Ovary (tissue), 7 donors: ENCODE measurements at regions not wholly inside any gene's neighbourhood (a gene's known extent, or its start where the extent isn't known, plus 50 kb on each side); places are given as distances from the start of the nearest gene placed in this dataset.
"Not testable (repeated sequence)": the region's sequence is repeated elsewhere in the genome, so short reads cannot be mapped to it uniquely, and the experiment has no call there.

Experiments
- DNase-seq, 5 donors: peaks; one replicate each; pipeline ENCODE4 v3.0.0-alpha.2; 2019 to 2020
- H3K27ac ChIP-seq, 2 donors: fragments of 200-600 bp; one replicate each; pipeline versions ENCODE4 v1.5.1 to v1.8.0; 2019 to 2022
- H3K27me3 ChIP-seq: fragments of 200-600 bp; one replicate; pipeline ENCODE4 v1.8.0; 2022
- H3K36me3 ChIP-seq: fragments of 200-600 bp; sonication (generic); one replicate; pipeline ENCODE4 v1.5.1; 2019
- H3K4me1 ChIP-seq: one replicate; pipeline ENCODE4 v1.8.1; 2013; ENCODE audit warnings: mild to moderate bottlenecking, moderate library complexity; ENCODE audit not compliant: insufficient read depth
- H3K4me3 ChIP-seq: fragments of 200-600 bp; sonication (generic); one replicate; pipeline ENCODE4 v1.5.1; 2017
- H3K9me3 ChIP-seq, 2 donors: fragments of 200-600 bp in 1 of 2; sonication (generic) in 1 of 2; one replicate each; pipeline versions ENCODE4 v1.5.1 to v1.8.1; 2013 to 2019; ENCODE audit warnings: mild to moderate bottlenecking in 1 of 2, moderate library complexity in 1 of 2
- EP300 ChIP-seq: sonication (generic); formaldehyde crosslinking; IDR thresholded peaks from one replicate; pipeline ENCODE4 v1.6.1; 2017; ENCODE audit warnings: antibody characterized with exemption
- POLR2A ChIP-seq: fragments of 450-650 bp; IDR thresholded peaks from one replicate; pipeline ENCODE4 v1.6.1; 2017; ENCODE audit warnings: antibody characterized with exemption, mild to moderate bottlenecking, moderate library complexity
- WGBS, 3 donors: extraction: QIAGEN DNeasy Blood & Tissue Kit in 1 of 3; methylation state at CpG; one replicate each; pipeline versions ENCODE4 v1.1.5 to v1.1.7; 2013 to 2017; 5-methylcytosine and 5-hydroxymethylcytosine counted together
- intact Hi-C, 4 donors: fragments of 100-400 bp; cut with DNase I; formaldehyde crosslinking; loops; one replicate each; pipeline versions ENCODE4 v1.11.0 to v1.15.1; 2022 to 2023
- TF ChIP-seq, protein P1 (sequence below), 3 donors: fragments of 450-650 bp in 2 of 3; fragments of 200-600 bp in 1 of 3; IDR thresholded peaks; one replicate each; pipeline versions ENCODE4 v1.5.1 to v1.8.0; 2016 to 2022; ENCODE audit warnings: antibody characterized with exemption in 3 of 3, mild to moderate bottlenecking in 1 of 3
- donor health status: DM: no; HTN: no; CAD: no; lungs with moderate emphysema.
- donor health status: DM: no; HTN: no; CAD: no.
- donor health status: Bipolar disorder and iron deficiency.
- donor health status: DM: no; HTN: no; CAD: no.
- donor health status: DM: yes; HTN: yes; CAD: no.

DNA sequence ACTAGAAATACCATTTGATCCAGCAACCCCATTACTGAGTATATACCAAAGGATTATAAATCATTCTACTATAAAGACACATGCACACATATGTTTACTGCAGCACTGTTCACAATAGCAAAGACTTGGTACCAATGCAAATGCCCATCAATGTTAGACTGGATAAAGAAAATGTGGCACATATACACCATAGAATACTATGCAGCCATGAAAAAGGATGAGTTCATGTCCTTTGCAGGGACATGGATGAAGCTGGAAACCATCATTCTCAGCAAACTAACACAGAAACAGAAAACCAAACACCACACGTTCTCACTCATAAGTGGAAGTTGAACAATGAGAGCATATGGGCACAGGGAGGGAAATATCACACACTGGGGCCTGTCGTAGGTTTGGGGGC, 106.0 kb downstream of the SPATA18 start:
- H3K4me1 ChIP-seq, H3K4me3 ChIP-seq, H3K36me3 ChIP-seq, H3K27me3 ChIP-seq, H3K9me3 ChIP-seq, intact Hi-C loops, H3K27ac ChIP-seq, DNase-seq: not testable (repeated sequence)
- WGBS, 3 donors, result 85 to 92% (median 86%) methylated on average over 2 of the region's 2 CpGs

DNA sequence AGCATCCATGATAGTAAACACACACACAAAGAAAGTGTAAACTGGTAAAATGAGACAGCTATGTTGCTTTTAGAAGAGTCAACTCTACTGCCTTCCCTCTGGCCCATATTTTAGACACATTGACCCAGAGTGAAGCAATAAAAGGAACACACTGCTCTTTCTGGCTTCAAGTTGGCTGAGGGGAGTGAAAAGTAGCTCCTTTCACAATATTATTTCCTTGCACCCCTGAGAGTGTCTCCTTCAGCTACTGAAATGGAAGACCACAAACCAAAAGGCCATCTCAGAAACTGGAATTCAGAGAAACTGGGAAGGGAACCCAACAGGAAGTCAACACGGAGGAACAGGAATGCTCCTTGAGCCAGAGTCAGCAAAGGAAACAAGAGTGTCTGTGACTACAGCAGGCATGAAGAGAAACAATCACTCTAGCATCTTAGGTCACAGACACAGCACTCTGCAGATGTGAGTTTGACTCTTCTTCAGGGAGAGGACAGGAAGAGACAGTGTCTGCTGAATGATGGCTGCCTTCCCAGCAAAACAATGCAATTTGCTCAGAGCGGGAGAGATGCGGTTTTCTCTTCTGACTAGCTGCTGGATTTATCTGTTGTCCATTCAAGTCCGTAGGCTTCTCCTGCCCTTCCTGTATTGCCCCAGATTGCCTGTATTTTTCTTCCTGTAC, 106.7 kb downstream of the SPATA18 start:
- Histone ChIP-seq H3K36me3 (no peaks in the 10 kb centered on the region), H3K4me3 (no peak overlapping the region), H3K9me3 (no peaks in the 10 kb centered on the region), H3K27ac (no peak overlapping the region), H3K4me1 (no peaks in the 10 kb centered on the region), H3K27me3 (no peaks in the 10 kb centered on the region)
- TF ChIP-seq POLR2A, result no peak
- TF ChIP-seq, protein P1, sequence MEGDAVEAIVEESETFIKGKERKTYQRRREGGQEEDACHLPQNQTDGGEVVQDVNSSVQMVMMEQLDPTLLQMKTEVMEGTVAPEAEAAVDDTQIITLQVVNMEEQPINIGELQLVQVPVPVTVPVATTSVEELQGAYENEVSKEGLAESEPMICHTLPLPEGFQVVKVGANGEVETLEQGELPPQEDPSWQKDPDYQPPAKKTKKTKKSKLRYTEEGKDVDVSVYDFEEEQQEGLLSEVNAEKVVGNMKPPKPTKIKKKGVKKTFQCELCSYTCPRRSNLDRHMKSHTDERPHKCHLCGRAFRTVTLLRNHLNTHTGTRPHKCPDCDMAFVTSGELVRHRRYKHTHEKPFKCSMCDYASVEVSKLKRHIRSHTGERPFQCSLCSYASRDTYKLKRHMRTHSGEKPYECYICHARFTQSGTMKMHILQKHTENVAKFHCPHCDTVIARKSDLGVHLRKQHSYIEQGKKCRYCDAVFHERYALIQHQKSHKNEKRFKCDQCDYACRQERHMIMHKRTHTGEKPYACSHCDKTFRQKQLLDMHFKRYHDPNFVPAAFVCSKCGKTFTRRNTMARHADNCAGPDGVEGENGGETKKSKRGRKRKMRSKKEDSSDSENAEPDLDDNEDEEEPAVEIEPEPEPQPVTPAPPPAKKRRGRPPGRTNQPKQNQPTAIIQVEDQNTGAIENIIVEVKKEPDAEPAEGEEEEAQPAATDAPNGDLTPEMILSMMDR (IDR thresholded peaks at IDR 0.05), result no peak
- no peak for TF ChIP-seq EP300
- DNase-seq, result no peak
- intact Hi-C loops, result no loop called here
- WGBS, 3 donors, result 16 to 34% (median 21%) methylated on average over 4 of the region's 4 CpGs

DNA sequence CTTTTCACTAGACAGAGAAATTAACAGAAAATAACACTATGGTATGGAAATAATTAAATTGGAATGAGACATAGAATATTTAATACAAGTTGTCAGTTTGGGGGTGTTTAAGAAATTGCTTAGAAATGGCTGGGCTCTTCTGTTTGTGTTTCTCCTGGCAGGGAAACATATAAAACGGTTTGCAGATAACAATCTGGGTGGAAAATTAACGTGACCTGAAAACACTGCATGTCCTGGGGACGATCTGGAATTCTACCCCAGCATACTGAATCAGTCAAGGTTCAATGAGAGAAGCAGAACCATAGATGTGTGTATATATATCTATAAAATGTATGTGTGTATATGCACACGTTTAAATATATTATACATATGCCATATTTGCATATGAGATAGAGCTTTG, 109.8 kb downstream of the SPATA18 start:
- WGBS, 3 donors, result 66 to 75% (median 71%) methylated on average over 4 of the region's 4 CpGs
- H3K27ac ChIP-seq, result no peak overlapping the region

DNA sequence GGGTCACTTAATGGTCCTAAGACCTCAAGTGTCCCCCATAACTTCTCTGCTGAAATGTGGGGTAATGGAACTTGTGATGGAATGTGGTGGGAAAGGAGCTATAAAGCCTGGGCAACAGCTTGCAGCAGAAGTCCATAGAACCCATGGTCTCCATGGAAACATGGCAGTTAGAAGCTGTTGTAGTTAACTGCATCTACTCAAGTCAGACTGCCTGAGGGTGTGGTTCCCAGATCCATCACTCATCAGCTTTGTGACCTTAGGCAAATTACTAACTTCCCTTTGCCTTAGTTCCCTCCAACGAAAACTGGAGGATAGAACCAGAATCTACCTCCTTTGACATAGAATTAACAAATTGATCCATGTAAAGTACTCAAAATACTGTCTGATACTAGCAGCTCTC, 113.0 kb downstream of the SPATA18 start:
- Histone ChIP-seq H3K4me1 (no peaks in the 10 kb centered on the region), H3K9me3 (no peaks in the 10 kb centered on the region), H3K4me3 (no peak overlapping the region), H3K36me3 (no peaks in the 10 kb centered on the region), H3K27me3 (no peaks in the 10 kb centered on the region), H3K27ac (no peak overlapping the region)
- TF ChIP-seq POLR2A, result no peak
- TF ChIP-seq EP300, result no peak
- TF ChIP-seq, protein P1 (IDR thresholded peaks at IDR 0.05), result no peak
- intact Hi-C loops, result no loop called here
- 66 to 87% (median 76%) methylated on average over 1 of the region's 1 CpG for WGBS, 3 donors
- no peak for DNase-seq

More for the DNA sequence above, 109.8 kb downstream of the SPATA18 start:
- no peak for TF ChIP-seq POLR2A
- TF ChIP-seq, protein P1 (IDR thresholded peaks at IDR 0.05), result no peak
- no peak for TF ChIP-seq EP300
- H3K9me3 ChIP-seq, result no peaks in the 10 kb centered on the region
- H3K4me3 ChIP-seq, result no peak overlapping the region
- no peaks in the 10 kb centered on the region for H3K4me1 ChIP-seq
- intact Hi-C loops, result no loop called here
- DNase-seq, result no peak
- H3K36me3 ChIP-seq, result no peaks in the 10 kb centered on the region
- H3K27me3 ChIP-seq, result no peaks in the 10 kb centered on the region

DNA sequence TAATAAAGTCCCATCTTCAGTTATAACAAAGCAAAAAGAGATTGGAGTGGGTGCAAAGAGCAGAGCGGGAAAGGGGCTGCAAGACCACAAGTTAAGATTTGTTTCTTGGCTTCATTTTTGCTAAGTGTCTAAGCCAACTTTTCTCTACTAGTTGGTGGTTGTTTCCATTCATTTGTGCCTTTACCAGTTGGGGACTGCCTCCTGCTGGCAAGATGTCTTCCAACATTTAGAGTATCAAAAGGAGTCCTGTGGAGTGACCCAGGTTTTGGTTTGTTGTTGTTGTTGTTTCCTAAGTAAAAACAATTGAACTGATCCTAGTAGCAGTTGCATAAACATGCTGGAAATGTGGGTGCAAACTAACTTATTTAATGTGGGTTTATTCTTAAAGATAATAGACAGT, 121.1 kb downstream of the SPATA18 start:
- intact Hi-C loops, result no loop called here
- H3K4me1 ChIP-seq, result peaks cover 1% of the 10 kb centered on the region
- no peaks in the 10 kb centered on the region for H3K9me3 ChIP-seq
- no peak overlapping the region for H3K27ac ChIP-seq
- no peak for TF ChIP-seq EP300
- TF ChIP-seq, protein P1 (IDR thresholded peaks at IDR 0.05), result no peak
- no peak for TF ChIP-seq POLR2A
- H3K36me3 ChIP-seq, result no peaks in the 10 kb centered on the region
- WGBS, 3 donors, result 90 to 100% (median 98%) methylated on average over 1 of the region's 1 CpG
- no peaks in the 10 kb centered on the region for H3K27me3 ChIP-seq
- no peak for DNase-seq
- no peak overlapping the region for H3K4me3 ChIP-seq
